Ovary (tissue), 7 donors: ENCODE measurements at regions not wholly inside any gene's neighbourhood (a gene's known extent, or its start where the extent isn't known, plus 50 kb on each side); places are given as distances from the start of the nearest gene placed in this dataset.

ENCODE experiments used
- DNase-seq, 5 donors: peaks; one replicate each; pipeline ENCODE4 v3.0.0-alpha.2; 2019 to 2020
- H3K27ac ChIP-seq, 2 donors: fragments of 200-600 bp; one replicate each; pipeline versions ENCODE4 v1.5.1 to v1.8.0; 2019 to 2022
- H3K27me3 ChIP-seq: fragments of 200-600 bp; one replicate; pipeline ENCODE4 v1.8.0; 2022
- H3K36me3 ChIP-seq: fragments of 200-600 bp; sonication (generic); one replicate; pipeline ENCODE4 v1.5.1; 2019
- H3K4me1 ChIP-seq: one replicate; pipeline ENCODE4 v1.8.1; 2013; ENCODE audit warnings: mild to moderate bottlenecking, moderate library complexity; ENCODE audit not compliant: insufficient read depth
- H3K4me3 ChIP-seq: fragments of 200-600 bp; sonication (generic); one replicate; pipeline ENCODE4 v1.5.1; 2017
- H3K9me3 ChIP-seq, 2 donors: fragments of 200-600 bp in 1 of 2; sonication (generic) in 1 of 2; one replicate each; pipeline versions ENCODE4 v1.5.1 to v1.8.1; 2013 to 2019; ENCODE audit warnings: mild to moderate bottlenecking in 1 of 2, moderate library complexity in 1 of 2
- CTCF ChIP-seq, 3 donors: fragments of 450-650 bp in 2 of 3; fragments of 200-600 bp in 1 of 3; IDR thresholded peaks; one replicate each; pipeline versions ENCODE4 v1.5.1 to v1.8.0; 2016 to 2022; ENCODE audit warnings: antibody characterized with exemption in 3 of 3, mild to moderate bottlenecking in 1 of 3
- EP300 ChIP-seq: sonication (generic); formaldehyde crosslinking; IDR thresholded peaks from one replicate; pipeline ENCODE4 v1.6.1; 2017; ENCODE audit warnings: antibody characterized with exemption
- POLR2A ChIP-seq: fragments of 450-650 bp; IDR thresholded peaks from one replicate; pipeline ENCODE4 v1.6.1; 2017; ENCODE audit warnings: antibody characterized with exemption, mild to moderate bottlenecking, moderate library complexity
- WGBS, 3 donors: extraction: QIAGEN DNeasy Blood & Tissue Kit in 1 of 3; methylation state at CpG; one replicate each; pipeline versions ENCODE4 v1.1.5 to v1.1.7; 2013 to 2017; 5-methylcytosine and 5-hydroxymethylcytosine counted together
- intact Hi-C, 4 donors: fragments of 100-400 bp; cut with DNase I; formaldehyde crosslinking; loops; one replicate each; pipeline versions ENCODE4 v1.11.0 to v1.15.1; 2022 to 2023
- donor health status: DM: no; HTN: no; CAD: no; lungs with moderate emphysema.
- donor health status: DM: no; HTN: no; CAD: no.
- donor health status: Bipolar disorder and iron deficiency.
- donor health status: DM: no; HTN: no; CAD: no.
- donor health status: DM: yes; HTN: yes; CAD: no.

DNA sequence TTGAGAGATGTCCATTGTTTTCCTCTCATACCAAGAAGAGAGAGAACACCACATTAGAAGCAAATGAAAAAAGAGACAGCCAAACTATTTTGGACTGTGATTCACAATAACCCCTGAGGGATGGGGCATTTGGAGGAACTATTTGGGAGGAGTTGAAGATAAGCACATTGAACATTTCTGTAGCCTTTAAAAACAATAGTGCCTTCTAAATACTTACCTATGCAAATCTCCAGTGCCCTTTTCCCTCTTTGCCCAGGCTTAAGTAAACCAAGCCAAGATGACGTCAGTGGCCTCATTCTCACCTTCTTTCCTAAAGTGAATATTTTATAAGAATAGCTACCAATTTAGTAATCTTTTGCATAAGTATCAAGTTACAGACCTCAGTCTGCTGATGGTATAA lies 89.7 kb upstream of the COL8A1 start:
- no peak for DNase-seq
- no peaks in the 10 kb centered on the region for H3K9me3 ChIP-seq
- no peaks in the 10 kb centered on the region for H3K36me3 ChIP-seq
- H3K4me1 ChIP-seq = peaks cover 5% of the 10 kb centered on the region
- no peak overlapping the region for H3K4me3 ChIP-seq
- WGBS, 3 donors = 61 to 65% (median 63%) methylated on average over 1 of the region's 1 CpG
- no peaks in the 10 kb centered on the region for H3K27me3 ChIP-seq
- TF ChIP-seq CTCF (IDR thresholded peaks at IDR 0.05) = no peak
- TF ChIP-seq EP300 = no peak
- no peak for TF ChIP-seq POLR2A
- H3K27ac ChIP-seq = no peak overlapping the region
- intact Hi-C loops = no loop called here

- Histone ChIP-seq H3K4me3 (no peak overlapping the region), H3K27ac (peak overlapping the region in 1 of 2 donors; percentile 17), H3K4me1 (peaks cover 5% of the 10 kb centered on the region), H3K27me3 (no peaks in the 10 kb centered on the region), H3K9me3 (no peaks in the 10 kb centered on the region), H3K36me3 (no peaks in the 10 kb centered on the region)
- intact Hi-C loops = no loop called here
- no peak for TF ChIP-seq CTCF (IDR thresholded peaks at IDR 0.05)
- TF ChIP-seq POLR2A = no peak
- no peak for TF ChIP-seq EP300
- no peak for DNase-seq
- 2 to 3% (median 2%) methylated on average over 3 of the region's 3 CpGs for WGBS, 3 donors
Measured at GRCh38 chr3:99545941-99546580, 92.3 kb upstream of the COL8A1 start.

DNA sequence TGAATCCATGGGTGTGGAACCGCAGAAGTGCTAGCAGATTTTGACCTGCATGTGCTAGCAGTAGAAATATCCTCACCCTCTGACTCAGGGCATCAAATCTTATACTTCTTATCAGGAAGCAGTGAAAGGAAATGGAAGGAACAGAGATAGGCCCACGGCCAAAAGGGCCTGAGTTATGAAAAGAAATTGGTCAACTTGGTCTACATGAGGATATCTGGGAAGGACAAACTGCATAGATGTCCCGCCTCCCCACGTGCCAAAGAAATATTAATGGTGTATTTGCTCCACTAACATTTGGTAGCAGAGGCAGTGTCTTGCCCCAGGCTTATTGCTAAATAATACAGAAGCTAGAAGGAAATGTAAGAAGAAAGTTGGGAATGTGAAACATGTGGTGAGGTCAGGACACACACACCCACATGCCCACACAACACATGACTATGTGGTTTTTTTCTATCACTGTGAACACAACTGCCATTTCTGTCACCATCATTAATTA lies 93.6 kb upstream of the COL8A1 start:
- H3K36me3 ChIP-seq = no peaks in the 10 kb centered on the region
- WGBS, 3 donors = 56 to 62% (median 57%) methylated on average over 4 of the region's 4 CpGs
- intact Hi-C loops = no loop called here
- H3K4me3 ChIP-seq = no peak overlapping the region
- no peak overlapping the region for H3K27ac ChIP-seq
- no peak for TF ChIP-seq POLR2A
- TF ChIP-seq EP300 = no peak
- TF ChIP-seq CTCF (IDR thresholded peaks at IDR 0.05) = no peak
- DNase-seq = peak in 1 of 5 donors; percentile 20
- no peaks in the 10 kb centered on the region for H3K27me3 ChIP-seq
- no peaks in the 10 kb centered on the region for H3K9me3 ChIP-seq
- H3K4me1 ChIP-seq = peaks cover 5% of the 10 kb centered on the region

GRCh38 chr3:99543796-99544195 lies 94.6 kb upstream of the COL8A1 start:
- no peaks in the 10 kb centered on the region for H3K36me3 ChIP-seq
- H3K4me3 ChIP-seq = no peak overlapping the region
- WGBS, 3 donors = 0 to 28% (median 4%) methylated on average over 1 of the region's 1 CpG
- TF ChIP-seq EP300 = no peak
- TF ChIP-seq CTCF (IDR thresholded peaks at IDR 0.05) = no peak
- no peak for TF ChIP-seq POLR2A
- H3K27me3 ChIP-seq = no peaks in the 10 kb centered on the region
- no peaks in the 10 kb centered on the region for H3K9me3 ChIP-seq
- no peak for DNase-seq
- intact Hi-C loops = no loop called here
- peaks cover 5% of the 10 kb centered on the region for H3K4me1 ChIP-seq
- no peak overlapping the region for H3K27ac ChIP-seq
